ENCODE measurements at regions not wholly inside any gene's neighbourhood (a gene's known extent, or its start where the extent isn't known, plus 50 kb on each side); places are given as distances from the start of the nearest gene placed in this dataset.

DNA sequence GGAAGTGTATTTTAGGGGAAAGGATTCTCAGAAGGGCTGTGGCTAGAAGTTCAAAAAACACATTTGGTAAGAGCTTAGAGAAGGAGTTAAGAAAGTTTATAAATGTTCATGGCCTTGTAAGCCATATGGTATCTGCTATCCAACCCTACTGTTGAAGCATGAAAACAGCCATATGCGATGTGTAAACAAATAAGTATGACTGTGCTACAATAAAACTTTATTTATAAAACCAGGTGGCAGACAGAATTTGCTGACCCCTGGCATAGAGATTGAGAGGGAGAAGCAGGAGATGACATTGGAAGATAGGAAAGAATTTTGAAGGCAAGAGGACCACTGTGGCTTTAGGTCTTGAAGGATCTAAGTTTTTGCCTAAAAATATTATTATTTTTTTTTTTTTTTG lies 583.5 kb downstream of the DOK5 start:
- FAIRE-seq (no peak), DNase-seq (ENCODE audit: low read depth) (no peak)
- TF ChIP-seq, protein P1, sequence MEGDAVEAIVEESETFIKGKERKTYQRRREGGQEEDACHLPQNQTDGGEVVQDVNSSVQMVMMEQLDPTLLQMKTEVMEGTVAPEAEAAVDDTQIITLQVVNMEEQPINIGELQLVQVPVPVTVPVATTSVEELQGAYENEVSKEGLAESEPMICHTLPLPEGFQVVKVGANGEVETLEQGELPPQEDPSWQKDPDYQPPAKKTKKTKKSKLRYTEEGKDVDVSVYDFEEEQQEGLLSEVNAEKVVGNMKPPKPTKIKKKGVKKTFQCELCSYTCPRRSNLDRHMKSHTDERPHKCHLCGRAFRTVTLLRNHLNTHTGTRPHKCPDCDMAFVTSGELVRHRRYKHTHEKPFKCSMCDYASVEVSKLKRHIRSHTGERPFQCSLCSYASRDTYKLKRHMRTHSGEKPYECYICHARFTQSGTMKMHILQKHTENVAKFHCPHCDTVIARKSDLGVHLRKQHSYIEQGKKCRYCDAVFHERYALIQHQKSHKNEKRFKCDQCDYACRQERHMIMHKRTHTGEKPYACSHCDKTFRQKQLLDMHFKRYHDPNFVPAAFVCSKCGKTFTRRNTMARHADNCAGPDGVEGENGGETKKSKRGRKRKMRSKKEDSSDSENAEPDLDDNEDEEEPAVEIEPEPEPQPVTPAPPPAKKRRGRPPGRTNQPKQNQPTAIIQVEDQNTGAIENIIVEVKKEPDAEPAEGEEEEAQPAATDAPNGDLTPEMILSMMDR (IDR thresholded peaks at IDR 0.05; ENCODE audit: insufficient read depth, low read length, severe bottlenecking) = no peak
- no peak overlapping the region for H3K4me3 ChIP-seq (ENCODE audit: low read depth, low read length)
- no peaks in the 10 kb centered on the region for H3K27me3 ChIP-seq (ENCODE audit: control insufficient read depth, insufficient read depth, low read length)
- H3K36me3 ChIP-seq (ENCODE audit: control insufficient read depth, insufficient read depth, low read length) = no peaks in the 10 kb centered on the region

DNA sequence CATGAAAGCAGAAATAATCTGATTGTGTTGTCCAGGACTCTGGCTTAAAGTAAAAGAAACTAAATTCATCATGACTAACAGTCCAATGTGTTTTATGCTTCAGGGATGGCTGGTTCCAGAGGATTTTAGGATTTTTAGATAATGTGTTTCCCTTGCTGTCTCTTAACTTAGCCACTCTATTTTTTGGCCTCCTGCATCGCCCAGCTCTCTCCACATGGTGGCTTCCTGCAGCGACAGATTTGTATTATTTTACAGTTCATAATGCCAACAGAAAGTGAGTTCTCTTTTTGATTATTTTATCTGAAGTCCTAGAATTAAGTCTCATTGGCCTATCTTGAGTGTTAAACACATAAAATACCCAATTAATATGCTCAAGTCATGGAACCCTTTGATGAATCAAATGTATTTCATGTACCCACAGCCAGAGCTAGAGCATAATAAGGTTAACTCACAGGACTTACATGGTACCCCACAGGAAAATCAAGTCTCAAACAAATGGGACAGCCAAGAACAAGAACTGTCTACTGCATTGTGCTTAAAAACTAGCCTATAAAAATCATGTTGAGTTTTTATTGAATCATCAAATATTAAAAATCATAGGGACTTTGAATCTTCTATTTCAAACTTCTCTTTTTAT lies 582.5 kb downstream of the DOK5 start:
- DNase-seq (ENCODE audit: low read depth) (peak; percentile 15), FAIRE-seq (no peak)
- no peaks in the 10 kb centered on the region for H3K36me3 ChIP-seq (ENCODE audit: control insufficient read depth, insufficient read depth, low read length)
- no peaks in the 10 kb centered on the region for H3K27me3 ChIP-seq (ENCODE audit: control insufficient read depth, insufficient read depth, low read length)
- TF ChIP-seq, protein P1 (IDR thresholded peaks at IDR 0.05; ENCODE audit: insufficient read depth, low read length, severe bottlenecking) = peak; percentile 39
- H3K4me3 ChIP-seq (ENCODE audit: low read depth, low read length) = no peak overlapping the region

DNA sequence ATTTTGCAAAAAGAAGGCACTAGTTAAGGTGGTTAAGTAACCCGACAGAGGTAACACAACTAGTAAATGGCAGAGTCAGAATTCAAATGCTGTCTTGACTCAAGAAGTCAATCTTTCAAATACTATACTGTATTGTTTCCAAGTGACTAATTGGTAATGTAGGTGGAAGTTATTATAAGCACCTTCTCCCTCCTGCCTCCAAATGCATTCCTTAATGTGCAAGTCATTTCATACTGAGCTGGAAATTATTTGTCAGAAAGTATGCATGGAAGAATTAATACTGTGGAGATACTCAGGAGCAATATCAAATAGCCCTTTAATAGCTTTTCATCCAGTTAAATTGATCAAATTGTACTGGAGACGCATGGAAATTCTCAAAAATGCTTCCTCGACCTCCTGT lies 579.1 kb downstream of the DOK5 start:
- DNase-seq (ENCODE audit: low read depth) (peak; percentile 52), FAIRE-seq (no peak)
- H3K27me3 ChIP-seq (ENCODE audit: control insufficient read depth, insufficient read depth, low read length) = no peaks in the 10 kb centered on the region
- no peak overlapping the region for H3K4me3 ChIP-seq (ENCODE audit: low read depth, low read length)
- H3K36me3 ChIP-seq (ENCODE audit: control insufficient read depth, insufficient read depth, low read length) = no peaks in the 10 kb centered on the region
- TF ChIP-seq, protein P1 (IDR thresholded peaks at IDR 0.05; ENCODE audit: insufficient read depth, low read length, severe bottlenecking) = no peak

DNA sequence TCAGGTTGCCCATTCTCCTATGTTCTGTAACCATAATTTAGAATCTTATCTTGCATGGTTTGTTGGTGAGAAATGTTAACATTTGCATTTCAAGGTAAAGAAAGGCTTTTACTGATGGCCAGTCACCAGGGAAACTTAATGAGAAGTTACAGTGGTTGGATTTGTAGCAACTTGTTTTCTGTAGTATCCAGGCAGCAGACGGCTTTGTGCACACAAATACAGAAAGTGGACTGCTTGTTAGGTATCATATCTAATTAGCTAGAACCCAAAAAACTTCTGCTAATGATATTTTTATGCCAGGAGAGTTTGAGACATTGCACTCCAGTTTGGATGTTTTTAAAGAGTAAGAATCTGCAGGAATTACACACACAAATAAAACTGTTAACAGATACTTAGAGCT lies 578.0 kb downstream of the DOK5 start:
- DNase-seq (ENCODE audit: low read depth) = no peak
- Histone ChIP-seq H3K4me3 (ENCODE audit: low read depth, low read length) (no peak overlapping the region), H3K27me3 (ENCODE audit: control insufficient read depth, insufficient read depth, low read length) (no peaks in the 10 kb centered on the region), H3K36me3 (ENCODE audit: control insufficient read depth, insufficient read depth, low read length) (no peaks in the 10 kb centered on the region)
- TF ChIP-seq, protein P1 (IDR thresholded peaks at IDR 0.05; ENCODE audit: insufficient read depth, low read length, severe bottlenecking) = no peak
- no peak for FAIRE-seq

DNA sequence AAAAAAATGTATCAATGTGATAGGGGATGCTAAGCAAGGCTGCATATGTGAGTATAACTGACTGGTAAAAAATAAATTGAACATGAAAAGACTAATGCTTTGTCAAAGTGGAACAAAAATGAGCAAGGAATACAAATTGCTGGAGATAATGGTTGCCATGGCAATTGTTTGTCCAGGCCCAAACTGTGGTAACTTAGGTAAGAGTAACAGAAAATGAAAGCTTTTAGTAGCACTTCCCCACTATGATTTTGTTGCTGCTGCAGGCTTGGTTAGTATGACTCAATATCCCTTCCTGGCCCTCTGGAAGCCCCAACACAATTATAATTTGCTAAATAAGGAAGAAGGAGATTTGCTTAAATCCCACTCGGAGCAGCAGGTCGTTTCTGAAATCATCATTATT lies 577.1 kb downstream of the DOK5 start:
- DNase-seq (ENCODE audit: low read depth) = no peak
- Histone ChIP-seq H3K27me3 (ENCODE audit: control insufficient read depth, insufficient read depth, low read length) (no peaks in the 10 kb centered on the region), H3K4me3 (ENCODE audit: low read depth, low read length) (no peak overlapping the region), H3K36me3 (ENCODE audit: control insufficient read depth, insufficient read depth, low read length) (no peaks in the 10 kb centered on the region)
- TF ChIP-seq, protein P1 (IDR thresholded peaks at IDR 0.05; ENCODE audit: insufficient read depth, low read length, severe bottlenecking) = no peak
- FAIRE-seq = no peak

DNA sequence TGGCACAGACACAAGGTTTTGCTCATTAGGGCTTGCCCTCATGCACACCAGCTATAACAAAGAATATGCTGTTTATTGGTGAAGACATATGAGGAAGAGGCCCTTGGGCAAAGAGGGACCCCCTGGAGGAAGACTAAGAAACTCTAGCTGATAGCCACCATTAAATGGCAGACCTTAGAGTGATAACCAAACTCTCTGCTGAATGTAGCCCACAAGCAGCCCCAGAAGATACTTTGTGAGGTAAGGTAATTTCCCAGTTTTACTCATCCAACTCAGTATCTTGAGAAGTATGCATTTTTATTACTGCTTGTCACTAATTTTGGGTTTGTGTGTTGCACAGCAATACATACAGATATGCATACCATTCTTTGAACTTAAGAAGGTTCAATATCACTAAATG lies 563.3 kb downstream of the DOK5 start:
- no peak overlapping the region for H3K4me3 ChIP-seq (ENCODE audit: low read depth, low read length)
- FAIRE-seq = no peak

More for the DNA sequence above, 563.3 kb downstream of the DOK5 start:
- Histone ChIP-seq H3K27me3 (ENCODE audit: control insufficient read depth, insufficient read depth, low read length) (no peaks in the 10 kb centered on the region), H3K36me3 (ENCODE audit: control insufficient read depth, insufficient read depth, low read length) (no peaks in the 10 kb centered on the region)
- TF ChIP-seq, protein P1 (IDR thresholded peaks at IDR 0.05; ENCODE audit: insufficient read depth, low read length, severe bottlenecking) = no peak
- no peak for DNase-seq (ENCODE audit: low read depth)

All from bronchial epithelial cell (primary cell).